HL-60 (cell line): ENCODE measurements at regions not wholly inside any gene's neighbourhood (a gene's known extent, or its start where the extent isn't known, plus 50 kb on each side); places are given as distances from the start of the nearest gene placed in this dataset.

Source experiments
- DNase-seq, 2 experiments: peaks; one replicate each; pipeline ENCODE4 v3.0.0-alpha.2; 2010 to 2020; ENCODE audit warnings: low read depth in 1 of 2, low spot score in 1 of 2
- H3K27ac ChIP-seq: fragments of 250-450 bp; sonication (Bioruptor Pico); replicated peaks from 2 replicates; pipeline ENCODE4 v1.5.1; 2020; ENCODE audit warnings: mild to moderate bottlenecking, moderate library complexity
- H3K27me3 ChIP-seq: fragments of 250-450 bp; sonication (Bioruptor Pico); 2 replicates; pipeline ENCODE4 v1.5.1; 2021; ENCODE audit warnings: mild to moderate bottlenecking, moderate library complexity; ENCODE audit not compliant: insufficient read depth, poor library complexity, severe bottlenecking
- H3K4me3 ChIP-seq: replicated peaks from 2 replicates; pipeline ENCODE4 v1.5.1; 2011; ENCODE audit warnings: mild to moderate bottlenecking, control low read depth, low read length; ENCODE audit not compliant: insufficient read depth
- GABPA ChIP-seq: IDR thresholded peaks from 2 replicates; pipeline ENCODE4 v1.6.1; 2012; ENCODE audit warnings: low read depth
- POLR2AphosphoS5 ChIP-seq: IDR thresholded peaks from 2 replicates; pipeline ENCODE4 v1.6.1; 2012; ENCODE audit warnings: low read depth
- SPI1 ChIP-seq: IDR thresholded peaks from 2 replicates; pipeline ENCODE4 v1.6.1; 2012; ENCODE audit warnings: low read depth, mild to moderate bottlenecking, borderline replicate concordance
- TF ChIP-seq, protein P1 (sequence below): IDR thresholded peaks from one replicate; pipeline ENCODE4 v1.5.1; 2011; ENCODE audit warnings: low read length, control low read depth, inconsistent platforms; ENCODE audit not compliant: insufficient read depth
- TF ChIP-seq, protein P2 (sequence below): IDR thresholded peaks from 2 replicates; pipeline ENCODE4 v1.6.1; 2012; ENCODE audit warnings: low read depth; ENCODE audit not compliant: insufficient replicate concordance

DNA sequence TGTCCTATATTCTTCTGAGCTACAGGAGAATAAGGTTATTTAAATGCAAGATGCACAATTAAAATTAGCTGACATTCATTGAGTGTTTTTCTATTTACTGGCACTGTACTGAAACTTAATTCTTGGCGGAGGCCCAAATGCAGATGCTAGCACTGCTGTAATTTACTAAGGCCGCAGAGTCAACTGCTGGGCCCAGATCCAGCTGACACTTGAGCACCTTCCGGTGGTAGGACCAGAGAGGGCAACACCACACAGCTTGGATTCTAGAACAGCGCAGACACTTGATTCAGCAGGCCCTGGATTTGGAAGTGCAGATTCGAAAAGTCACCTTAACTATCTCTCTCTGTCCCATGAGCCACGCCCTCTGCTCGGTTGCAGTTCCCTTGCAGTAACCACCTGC is 228.6 kb upstream of the TMEM72 start:
- H3K4me3 ChIP-seq = no peak overlapping the region
- DNase-seq = no peak
- H3K27me3 ChIP-seq = no peaks in the 10 kb centered on the region
- TF ChIP-seq POLR2AphosphoS5 (no peak), GABPA (no peak), SPI1 (no peak)
- TF ChIP-seq, protein P1, sequence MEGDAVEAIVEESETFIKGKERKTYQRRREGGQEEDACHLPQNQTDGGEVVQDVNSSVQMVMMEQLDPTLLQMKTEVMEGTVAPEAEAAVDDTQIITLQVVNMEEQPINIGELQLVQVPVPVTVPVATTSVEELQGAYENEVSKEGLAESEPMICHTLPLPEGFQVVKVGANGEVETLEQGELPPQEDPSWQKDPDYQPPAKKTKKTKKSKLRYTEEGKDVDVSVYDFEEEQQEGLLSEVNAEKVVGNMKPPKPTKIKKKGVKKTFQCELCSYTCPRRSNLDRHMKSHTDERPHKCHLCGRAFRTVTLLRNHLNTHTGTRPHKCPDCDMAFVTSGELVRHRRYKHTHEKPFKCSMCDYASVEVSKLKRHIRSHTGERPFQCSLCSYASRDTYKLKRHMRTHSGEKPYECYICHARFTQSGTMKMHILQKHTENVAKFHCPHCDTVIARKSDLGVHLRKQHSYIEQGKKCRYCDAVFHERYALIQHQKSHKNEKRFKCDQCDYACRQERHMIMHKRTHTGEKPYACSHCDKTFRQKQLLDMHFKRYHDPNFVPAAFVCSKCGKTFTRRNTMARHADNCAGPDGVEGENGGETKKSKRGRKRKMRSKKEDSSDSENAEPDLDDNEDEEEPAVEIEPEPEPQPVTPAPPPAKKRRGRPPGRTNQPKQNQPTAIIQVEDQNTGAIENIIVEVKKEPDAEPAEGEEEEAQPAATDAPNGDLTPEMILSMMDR = no peak
- TF ChIP-seq, protein P2, sequence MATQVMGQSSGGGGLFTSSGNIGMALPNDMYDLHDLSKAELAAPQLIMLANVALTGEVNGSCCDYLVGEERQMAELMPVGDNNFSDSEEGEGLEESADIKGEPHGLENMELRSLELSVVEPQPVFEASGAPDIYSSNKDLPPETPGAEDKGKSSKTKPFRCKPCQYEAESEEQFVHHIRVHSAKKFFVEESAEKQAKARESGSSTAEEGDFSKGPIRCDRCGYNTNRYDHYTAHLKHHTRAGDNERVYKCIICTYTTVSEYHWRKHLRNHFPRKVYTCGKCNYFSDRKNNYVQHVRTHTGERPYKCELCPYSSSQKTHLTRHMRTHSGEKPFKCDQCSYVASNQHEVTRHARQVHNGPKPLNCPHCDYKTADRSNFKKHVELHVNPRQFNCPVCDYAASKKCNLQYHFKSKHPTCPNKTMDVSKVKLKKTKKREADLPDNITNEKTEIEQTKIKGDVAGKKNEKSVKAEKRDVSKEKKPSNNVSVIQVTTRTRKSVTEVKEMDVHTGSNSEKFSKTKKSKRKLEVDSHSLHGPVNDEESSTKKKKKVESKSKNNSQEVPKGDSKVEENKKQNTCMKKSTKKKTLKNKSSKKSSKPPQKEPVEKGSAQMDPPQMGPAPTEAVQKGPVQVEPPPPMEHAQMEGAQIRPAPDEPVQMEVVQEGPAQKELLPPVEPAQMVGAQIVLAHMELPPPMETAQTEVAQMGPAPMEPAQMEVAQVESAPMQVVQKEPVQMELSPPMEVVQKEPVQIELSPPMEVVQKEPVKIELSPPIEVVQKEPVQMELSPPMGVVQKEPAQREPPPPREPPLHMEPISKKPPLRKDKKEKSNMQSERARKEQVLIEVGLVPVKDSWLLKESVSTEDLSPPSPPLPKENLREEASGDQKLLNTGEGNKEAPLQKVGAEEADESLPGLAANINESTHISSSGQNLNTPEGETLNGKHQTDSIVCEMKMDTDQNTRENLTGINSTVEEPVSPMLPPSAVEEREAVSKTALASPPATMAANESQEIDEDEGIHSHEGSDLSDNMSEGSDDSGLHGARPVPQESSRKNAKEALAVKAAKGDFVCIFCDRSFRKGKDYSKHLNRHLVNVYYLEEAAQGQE = no peak
- no peak overlapping the region for H3K27ac ChIP-seq

DNA sequence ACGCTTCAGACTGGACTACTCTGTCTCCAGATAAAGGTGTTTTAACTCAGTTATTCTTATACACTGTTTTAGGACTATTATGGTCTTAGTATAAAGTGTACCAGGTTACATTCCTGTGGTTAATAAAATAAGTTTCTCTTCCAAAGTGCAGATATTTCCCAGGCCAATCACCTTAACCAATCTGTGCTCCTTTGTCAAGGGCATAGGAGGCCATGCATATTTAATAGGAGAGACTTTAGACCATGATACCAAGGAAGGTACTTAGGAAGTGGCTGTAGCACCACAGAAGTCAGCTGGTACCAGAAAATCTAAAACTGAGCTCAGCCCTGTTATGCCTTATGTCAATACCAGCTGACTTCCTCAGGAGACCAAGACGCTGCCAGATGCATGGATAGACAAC is 226.5 kb upstream of the TMEM72 start:
- Histone ChIP-seq H3K27ac (no peak overlapping the region), H3K4me3 (no peak overlapping the region), H3K27me3 (no peaks in the 10 kb centered on the region)
- DNase-seq = no peak
- no peak for TF ChIP-seq SPI1
- TF ChIP-seq, protein P1 = no peak
- TF ChIP-seq, protein P2 = no peak
- TF ChIP-seq GABPA = no peak
- TF ChIP-seq POLR2AphosphoS5 = no peak

DNA sequence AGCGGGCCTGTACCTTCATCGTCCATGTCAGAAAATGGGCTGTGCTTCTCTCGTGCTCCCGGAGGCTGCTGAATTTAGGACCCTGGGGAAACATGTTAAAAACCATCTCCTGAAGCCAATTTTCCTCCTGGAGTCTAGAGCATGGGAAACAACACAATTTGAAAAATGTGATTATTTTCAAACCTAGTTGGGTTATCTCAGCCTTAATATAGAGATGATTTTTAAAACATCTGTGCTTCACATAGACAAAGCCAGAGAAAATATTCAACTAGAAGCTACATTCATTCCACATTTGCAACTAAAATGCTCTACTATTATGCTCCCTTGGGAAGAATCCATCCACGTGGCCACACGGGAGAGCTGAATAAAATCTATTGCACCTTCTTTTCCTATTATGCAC is 225.9 kb upstream of the TMEM72 start:
- Histone ChIP-seq H3K27ac (no peak overlapping the region), H3K27me3 (no peaks in the 10 kb centered on the region), H3K4me3 (no peak overlapping the region)
- TF ChIP-seq POLR2AphosphoS5 = no peak
- TF ChIP-seq, protein P2 = no peak
- TF ChIP-seq, protein P1 = no peak
- no peak for TF ChIP-seq GABPA
- TF ChIP-seq SPI1 = no peak
- no peak for DNase-seq
